Peyer's patch (tissue), 4 donors: ENCODE measurements at regions not wholly inside any gene's neighbourhood (a gene's known extent, or its start where the extent isn't known, plus 50 kb on each side); places are given as distances from the start of the nearest gene placed in this dataset.

Source experiments
- DNase-seq, 3 donors: peaks; one replicate each; pipeline ENCODE4 v3.0.0-alpha.2; 2017 to 2019
- H3K27ac ChIP-seq, 4 donors: fragments of 200-600 bp; sonication (generic); one replicate each; pipeline ENCODE4 v1.5.1; 2016 to 2019
- H3K27me3 ChIP-seq, 2 donors: fragments of 200-600 bp; sonication (generic); one replicate each; pipeline ENCODE4 v1.5.1; 2019
- H3K36me3 ChIP-seq, 3 donors: fragments of 200-600 bp; sonication (generic); one replicate each; pipeline ENCODE4 v1.5.1; 2016 to 2019
- H3K4me1 ChIP-seq, 4 donors: fragments of 200-600 bp; sonication (generic); one replicate each; pipeline ENCODE4 v1.5.1; 2016 to 2019
- H3K4me3 ChIP-seq, 4 donors: fragments of 200-600 bp; sonication (generic); 1 replicate in 3 of 4; 2 replicates in 1 of 4; pipeline ENCODE4 v1.5.1; 2016 to 2019; ENCODE audit warnings: mild to moderate bottlenecking in 1 of 4
- H3K9me3 ChIP-seq, 4 donors: fragments of 200-600 bp; sonication (generic); one replicate each; pipeline ENCODE4 v1.5.1; 2016 to 2019; ENCODE audit warnings: mild to moderate bottlenecking in 1 of 4
- CTCF ChIP-seq, 6 experiments: fragments of 450-650 bp in 4 of 6; fragments of 200-600 bp in 2 of 6; sonication (generic) in 1 of 6; IDR thresholded peaks; one replicate each; pipeline ENCODE4 v1.5.1; 2017 to 2019; ENCODE audit warnings: antibody characterized with exemption in 6 of 6, mild to moderate bottlenecking in 3 of 6, moderate library complexity in 1 of 6
- POLR2A ChIP-seq, 2 donors: fragments of 450-650 bp; IDR thresholded peaks; one replicate each; pipeline ENCODE4 v1.5.1; 2017; ENCODE audit warnings: antibody characterized with exemption in 2 of 2, mild to moderate bottlenecking in 2 of 2, moderate library complexity in 2 of 2

- no peaks in the 10 kb centered on the region for H3K9me3 ChIP-seq
- H3K4me1 ChIP-seq = peaks cover 0 to 24% (median 0%) of the 10 kb centered on the region in 4 donors
- H3K4me3 ChIP-seq = no peak overlapping the region
- H3K27ac ChIP-seq = peak overlapping the region in 3 of 4 donors; percentile 63 to 83 (median 64)
- H3K27me3 ChIP-seq = no peaks in the 10 kb centered on the region
- no peaks in the 10 kb centered on the region for H3K36me3 ChIP-seq
- no peak for TF ChIP-seq CTCF (IDR thresholded peaks at IDR 0.05)
- DNase-seq = peak in 1 of 3 donors; percentile 76
These were observed 90.2 kb upstream of the KLF13 start for GRCh38 chr15:31236184-31237042.

GRCh38 chr15:31237043-31237324 is 89.7 kb upstream of the KLF13 start:
- no peaks in the 10 kb centered on the region for H3K9me3 ChIP-seq
- no peak overlapping the region for H3K4me3 ChIP-seq
- no peak for TF ChIP-seq POLR2A (IDR thresholded peaks at IDR 0.05)
- TF ChIP-seq CTCF (IDR thresholded peaks at IDR 0.05) = no peak
- DNase-seq = no peak
- H3K27me3 ChIP-seq = no peaks in the 10 kb centered on the region
- H3K27ac ChIP-seq = peak overlapping the region in 2 of 4 donors; percentile 63 to 83
- H3K4me1 ChIP-seq = peaks cover 0 to 24% (median 0%) of the 10 kb centered on the region in 4 donors
- no peaks in the 10 kb centered on the region for H3K36me3 ChIP-seq

GRCh38 chr15:31238906-31239305 is 87.7 kb upstream of the KLF13 start:
- Histone ChIP-seq H3K4me3 (no peak overlapping the region), H3K27ac (no peak overlapping the region), H3K9me3 (no peaks in the 10 kb centered on the region), H3K36me3 (no peaks in the 10 kb centered on the region), H3K27me3 (no peaks in the 10 kb centered on the region), H3K4me1 (peaks cover 0 to 24% (median 0%) of the 10 kb centered on the region in 4 donors)
- DNase-seq = no peak
- TF ChIP-seq CTCF (IDR thresholded peaks at IDR 0.05) (no peak), POLR2A (IDR thresholded peaks at IDR 0.05) (no peak)

GRCh38 chr15:31239409-31239808 is 87.2 kb upstream of the KLF13 start:
- Histone ChIP-seq H3K27ac (no peak overlapping the region), H3K27me3 (no peaks in the 10 kb centered on the region), H3K4me1 (peaks cover 0 to 24% (median 0%) of the 10 kb centered on the region in 4 donors), H3K9me3 (no peaks in the 10 kb centered on the region), H3K4me3 (no peak overlapping the region), H3K36me3 (no peaks in the 10 kb centered on the region)
- peak in 1 of 3 donors; percentile 25 for DNase-seq
- TF ChIP-seq CTCF (IDR thresholded peaks at IDR 0.05) (no peak), POLR2A (IDR thresholded peaks at IDR 0.05) (no peak)

- Histone ChIP-seq H3K4me1 (peaks cover 0 to 5% (median 0%) of the 10 kb centered on the region in 4 donors), H3K36me3 (no peaks in the 10 kb centered on the region), H3K9me3 (no peaks in the 10 kb centered on the region), H3K27me3 (no peaks in the 10 kb centered on the region), H3K27ac (peak overlapping the region in 1 of 4 donors; percentile 4), H3K4me3 (no peak overlapping the region)
- peak in 1 of 3 donors; percentile 46 for DNase-seq
- TF ChIP-seq CTCF (IDR thresholded peaks at IDR 0.05) (no peak), POLR2A (IDR thresholded peaks at IDR 0.05) (no peak)
These were observed 84.6 kb upstream of the KLF13 start for GRCh38 chr15:31241888-31242522.
